Stimulated activated CD8-positive, alpha-beta memory T cell treated with anti-CD3 and anti-CD28 coated beads, Interleukin-12 subunit alpha, Interleukin-12 subunit beta, amount 100 ng/mL, for 24 hours (primary cell): ENCODE measurements at regions not wholly inside any gene's neighbourhood (a gene's known extent, or its start where the extent isn't known, plus 50 kb on each side); places are given as distances from the start of the nearest gene placed in this dataset.
"Not testable (repeated sequence)": the region's sequence is repeated elsewhere in the genome, so short reads cannot be mapped to it uniquely, and the experiment has no call there.

ENCODE experiments used
- DNase-seq: peaks from one replicate; pipeline ENCODE4 v3.0.0-alpha.2; 2020; ENCODE audit errors: extremely low read depth

DNA sequence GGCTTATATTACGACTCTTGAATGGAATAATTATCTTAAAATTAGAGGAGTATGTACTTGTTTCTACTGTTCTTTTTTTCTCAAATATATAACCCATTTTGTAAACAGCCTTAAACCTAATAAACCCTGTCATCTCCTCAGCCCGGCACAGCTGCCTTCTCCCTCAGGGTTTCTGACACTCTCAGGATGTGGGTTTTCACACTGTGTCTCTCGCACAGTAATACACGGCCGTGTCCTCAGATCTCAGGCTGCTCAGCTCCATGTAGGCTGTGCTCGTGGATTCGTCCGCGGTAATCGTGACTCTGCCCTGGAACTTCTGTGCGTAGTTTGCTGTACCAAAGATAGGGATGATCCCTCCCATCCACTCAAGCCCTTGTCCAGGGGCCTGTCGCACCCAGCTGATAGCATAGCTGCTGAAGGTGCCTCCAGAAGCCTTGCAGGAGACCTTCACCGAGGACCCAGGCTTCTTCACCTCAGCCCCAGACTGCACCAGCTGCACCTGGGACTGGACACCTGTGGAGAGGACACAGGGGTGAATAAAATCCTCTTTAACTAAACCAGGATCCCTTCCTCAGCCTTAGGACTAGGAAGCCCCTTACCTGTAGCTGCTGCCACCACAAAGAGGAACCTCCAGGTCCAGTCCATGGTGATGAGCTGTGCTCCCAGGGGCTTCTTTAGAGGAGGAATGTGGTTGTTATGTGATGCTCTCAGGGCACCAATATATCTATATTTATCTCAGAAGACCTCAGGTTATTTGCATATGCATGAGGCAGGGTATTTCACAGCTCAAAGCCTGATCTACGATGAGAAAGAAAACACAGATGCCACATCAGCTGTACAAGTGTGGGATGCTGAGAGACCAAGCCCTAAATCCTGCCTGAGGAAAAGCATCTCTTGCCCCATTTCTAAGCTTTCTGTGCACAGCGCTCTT, 1235.8 kb downstream of the TMEM121 start:
- not testable (repeated sequence) for DNase-seq

DNA sequence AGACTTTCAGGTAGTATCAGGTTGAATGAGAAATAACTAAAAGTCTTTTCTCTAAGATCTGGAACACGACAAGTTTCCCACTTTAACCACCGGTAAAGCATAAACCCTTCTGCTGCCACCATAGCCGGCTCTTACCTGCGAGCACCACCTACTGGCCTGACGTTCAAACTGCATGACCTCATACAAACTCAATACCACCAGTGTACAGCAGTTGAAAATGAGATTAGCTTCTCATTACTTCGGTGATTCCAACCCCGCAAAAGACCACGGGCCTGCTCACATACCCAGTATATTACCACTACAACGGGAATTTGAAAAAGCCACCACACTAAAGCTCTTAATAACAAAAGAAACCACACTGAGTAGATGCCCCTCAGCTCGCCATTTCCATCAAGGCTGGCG, 1238.6 kb downstream of the TMEM121 start:
- DNase-seq = not testable (repeated sequence)

DNA sequence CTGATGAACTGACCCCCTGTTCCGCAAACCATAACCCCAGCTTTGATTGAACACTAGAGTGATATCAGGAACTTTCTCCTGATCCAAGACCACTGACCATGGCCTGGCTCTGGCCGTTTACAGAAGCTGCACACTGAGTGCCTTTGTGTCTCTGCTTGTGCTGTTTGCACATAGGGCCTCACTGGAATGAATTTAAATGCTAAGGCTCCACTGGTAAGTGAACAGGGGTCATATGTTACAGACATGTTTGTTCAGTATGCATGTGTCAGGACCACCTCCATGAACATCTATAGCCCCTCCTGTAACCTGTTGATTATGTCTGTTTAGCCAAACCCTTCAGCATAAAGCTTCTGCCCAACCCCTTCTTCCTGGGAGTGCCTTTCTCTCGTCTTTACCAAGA, 1239.8 kb downstream of the TMEM121 start:
- DNase-seq = no peak

DNA sequence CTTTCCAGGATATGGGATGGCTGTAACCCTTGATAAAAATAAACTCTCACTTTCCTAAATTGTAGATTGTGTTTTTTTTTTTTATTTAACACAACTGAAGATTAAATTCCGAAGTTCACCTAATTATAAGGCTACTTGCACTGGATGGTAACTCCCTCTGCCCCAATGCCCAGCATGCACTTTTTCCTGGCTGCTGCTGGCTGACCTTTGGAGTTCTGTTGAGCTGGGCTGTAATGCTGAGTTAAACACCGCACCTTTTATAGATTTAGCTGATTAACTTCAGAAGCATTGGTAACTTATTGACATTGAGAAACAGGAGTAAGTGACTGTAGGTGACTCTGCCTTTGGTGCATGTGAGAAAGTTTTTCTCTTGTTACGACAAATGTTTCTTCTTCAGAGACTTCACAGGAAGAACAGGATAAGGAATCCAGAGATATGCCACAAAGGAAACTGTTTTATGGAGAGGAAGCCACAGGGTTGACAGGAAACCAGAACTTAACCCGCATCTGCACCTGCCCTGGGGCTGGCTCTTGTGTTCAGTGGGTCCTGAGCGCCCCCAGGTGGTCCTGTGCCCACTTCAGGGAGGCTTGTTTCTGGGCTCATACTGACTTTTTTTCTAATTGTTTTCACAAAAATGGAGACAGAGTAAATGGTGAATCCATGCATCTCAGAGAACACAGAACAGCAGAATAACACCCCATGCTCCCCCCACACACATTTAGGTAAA, 1240.3 kb downstream of the TMEM121 start:
- not testable (repeated sequence) for DNase-seq

DNA sequence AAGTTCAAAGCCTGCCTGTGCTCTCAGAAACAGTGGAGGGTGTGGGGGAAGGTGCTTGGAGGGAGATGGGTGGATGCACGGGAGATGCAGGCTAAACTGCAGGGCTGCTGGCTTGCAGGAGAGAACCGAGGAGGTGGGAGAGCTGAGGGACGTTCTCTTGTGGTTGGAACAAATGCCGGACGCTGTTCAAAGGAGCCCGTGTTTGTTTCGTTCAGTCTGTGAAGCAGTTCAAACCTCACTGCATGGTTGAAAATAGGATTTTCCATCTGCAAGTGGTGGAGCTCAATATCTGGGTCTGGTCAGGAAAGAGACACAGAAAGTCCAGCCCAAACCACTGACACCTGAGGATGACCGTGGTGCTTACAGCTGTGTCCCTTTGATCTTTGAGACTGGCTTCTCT, 1241.8 kb downstream of the TMEM121 start:
- DNase-seq = not testable (repeated sequence)

DNA sequence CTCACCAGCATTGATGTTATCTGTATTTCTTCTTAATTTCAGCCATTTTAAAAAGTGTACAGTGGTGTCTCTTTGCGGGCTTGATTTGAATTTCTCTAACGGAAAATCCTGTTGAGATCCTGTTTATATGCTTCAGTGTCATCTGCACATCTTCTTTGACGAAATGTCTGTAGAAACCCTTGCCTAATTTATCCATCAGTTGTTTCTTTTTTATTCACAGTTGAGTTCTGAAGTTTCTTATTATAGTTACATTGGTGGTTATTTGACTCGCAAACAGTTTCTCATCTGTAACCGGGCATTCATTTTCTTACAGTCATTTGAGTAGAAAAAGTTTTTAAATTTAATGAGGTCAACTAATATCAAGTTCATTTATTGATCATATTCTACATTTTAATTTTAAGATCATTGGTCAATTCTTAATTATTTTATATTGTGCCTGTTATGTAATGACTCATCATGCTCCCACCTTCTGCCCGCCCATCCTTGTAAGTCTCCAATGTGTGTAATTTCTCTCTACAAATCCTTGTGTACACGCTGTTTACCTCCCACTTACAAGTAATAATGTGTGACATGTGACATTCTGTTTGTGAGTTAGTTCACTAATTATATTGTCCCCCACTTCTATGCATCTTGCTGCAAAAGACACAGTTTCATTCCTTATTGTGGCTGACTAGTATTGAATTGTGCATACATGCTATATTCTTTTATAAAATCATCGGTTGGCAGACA, 1242.8 kb downstream of the TMEM121 start:
- DNase-seq = not testable (repeated sequence)

DNA sequence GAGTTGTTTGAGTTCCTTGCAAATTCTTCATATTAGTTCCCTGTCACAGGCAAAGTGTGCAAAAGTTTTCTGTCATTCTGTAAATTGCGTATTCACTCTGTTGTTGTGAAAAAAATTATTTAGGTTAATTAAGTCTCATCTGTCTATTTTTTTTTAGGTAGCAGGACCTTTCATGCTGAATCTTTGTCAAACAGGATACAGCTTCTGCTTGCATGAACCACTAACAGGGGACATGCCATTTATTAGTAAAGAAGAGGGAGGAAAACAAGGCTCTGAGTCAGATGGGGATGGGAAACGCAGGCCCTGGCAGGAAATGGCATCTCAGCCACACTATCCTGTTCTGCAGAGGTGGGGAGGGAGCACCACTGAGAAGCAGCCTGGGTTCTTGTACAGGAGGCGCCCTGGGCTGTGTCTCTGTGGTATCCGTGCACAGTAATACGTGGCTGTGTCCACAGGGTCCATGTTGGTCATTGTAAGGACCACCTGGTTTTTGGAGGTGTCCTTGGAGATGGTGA, 1243.8 kb downstream of the TMEM121 start:
- not testable (repeated sequence) for DNase-seq

DNA sequence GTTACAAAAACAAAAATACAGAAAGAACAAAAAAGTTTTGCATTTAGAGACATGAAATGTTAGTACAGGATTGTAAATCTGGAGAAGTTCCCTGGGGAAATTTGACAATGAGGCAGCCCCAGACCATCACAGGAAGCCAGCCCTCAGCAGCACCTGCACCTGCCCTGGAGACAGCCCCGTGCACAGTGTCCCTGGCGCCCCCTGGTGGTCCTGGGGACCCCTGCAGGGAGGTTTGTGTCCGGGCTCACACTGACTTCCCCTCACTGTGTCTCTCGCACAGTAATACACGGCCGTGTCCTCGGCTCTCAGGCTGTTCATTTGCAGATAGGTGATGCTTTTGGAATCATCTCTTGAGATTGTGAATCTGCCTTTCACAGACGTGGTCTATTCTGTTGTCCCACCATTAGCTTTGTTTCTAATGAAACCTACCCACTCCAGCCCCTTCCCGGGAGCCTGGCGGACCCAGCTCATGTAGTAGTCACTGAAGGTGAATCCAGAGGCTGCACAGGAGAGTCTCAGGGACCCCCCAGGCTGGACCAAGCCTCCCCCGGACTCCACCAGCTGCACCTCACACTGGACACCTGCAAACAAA, 1248.6 kb downstream of the TMEM121 start:
- peak; percentile 49 for DNase-seq

DNA sequence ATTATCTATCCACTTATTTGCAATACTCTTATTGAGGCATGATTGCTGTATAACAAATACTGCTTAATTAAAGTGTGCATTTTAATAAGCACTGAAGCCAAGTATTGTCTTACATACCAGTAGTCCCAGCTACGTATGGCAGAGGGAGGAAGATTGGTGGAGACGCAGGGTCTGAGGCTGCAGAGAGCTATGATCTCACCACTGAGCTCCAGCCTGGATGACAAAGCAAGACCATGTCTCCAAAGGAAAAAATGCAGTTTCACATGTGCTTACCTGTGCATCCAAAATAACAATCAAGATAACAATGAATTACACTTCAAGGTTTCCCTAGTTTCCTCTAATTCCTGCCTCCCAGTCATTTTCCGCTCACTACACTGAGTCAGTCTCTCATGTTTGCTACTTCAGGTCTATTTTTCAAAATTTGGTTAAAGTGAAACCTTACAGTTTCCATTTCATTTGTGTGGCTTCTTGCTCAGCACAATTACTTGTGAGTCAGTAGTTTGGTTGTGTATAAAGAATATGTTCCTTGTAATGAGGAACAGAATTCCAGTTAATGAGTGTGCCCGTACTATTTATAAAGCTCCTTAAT, 1250.1 kb downstream of the TMEM121 start:
- no peak for DNase-seq

DNA sequence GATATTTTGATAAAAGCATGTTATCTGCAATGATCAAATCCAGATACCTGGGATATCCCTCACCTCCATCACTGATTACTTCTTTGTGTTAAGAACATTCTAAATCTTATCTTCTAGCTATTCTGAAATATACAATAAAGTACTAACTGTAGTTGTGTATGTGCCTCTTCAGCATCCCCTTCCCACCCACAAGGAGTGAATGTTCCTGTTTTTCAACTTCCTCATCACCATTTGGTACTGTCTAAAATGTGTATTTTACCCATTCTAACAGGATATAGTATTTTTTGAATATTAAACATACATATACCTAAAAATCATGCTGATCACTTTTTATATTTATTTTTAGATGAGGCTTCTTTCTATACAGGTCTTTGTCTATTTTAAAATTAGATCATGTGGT, 1252.6 kb downstream of the TMEM121 start:
- no peak for DNase-seq

DNA sequence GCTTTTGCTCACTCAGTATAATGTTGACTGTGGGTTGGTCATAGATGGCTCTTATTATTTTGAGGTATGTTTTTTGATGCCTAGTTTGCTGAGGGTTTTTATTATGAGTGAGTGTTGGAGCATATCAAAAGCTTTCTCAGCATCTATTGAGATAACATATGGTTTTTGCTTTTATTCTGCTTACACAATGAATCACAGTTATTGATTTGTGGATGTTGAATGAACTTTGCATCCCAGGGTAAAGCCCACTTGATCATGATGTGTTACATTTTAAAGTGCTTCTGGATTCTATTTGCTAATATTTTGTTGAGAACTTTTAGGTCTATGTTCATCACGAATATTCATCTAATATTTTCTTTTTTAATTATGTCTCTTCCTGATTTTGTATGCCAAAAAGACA, 1260.3 kb downstream of the TMEM121 start:
- DNase-seq = no peak

DNA sequence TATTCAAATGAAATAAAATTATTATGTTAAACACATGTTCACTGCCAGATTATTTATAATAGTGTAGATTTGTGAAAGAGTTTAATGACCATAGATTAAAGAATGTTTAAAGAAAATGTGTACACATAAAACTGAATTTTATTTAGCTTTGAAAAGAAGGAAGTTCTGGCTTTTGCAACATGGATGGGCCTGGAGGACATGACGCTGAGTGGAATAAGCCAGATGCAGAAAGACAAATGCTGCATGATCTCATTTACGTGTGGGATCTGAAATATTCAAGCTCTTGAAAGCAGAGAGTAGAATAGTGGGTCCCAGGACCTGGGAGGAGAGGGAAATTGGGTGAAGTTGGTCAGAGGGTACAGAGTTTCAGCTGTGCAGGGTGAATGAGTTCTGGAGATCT, 1261.2 kb downstream of the TMEM121 start:
- DNase-seq = no peak

DNA sequence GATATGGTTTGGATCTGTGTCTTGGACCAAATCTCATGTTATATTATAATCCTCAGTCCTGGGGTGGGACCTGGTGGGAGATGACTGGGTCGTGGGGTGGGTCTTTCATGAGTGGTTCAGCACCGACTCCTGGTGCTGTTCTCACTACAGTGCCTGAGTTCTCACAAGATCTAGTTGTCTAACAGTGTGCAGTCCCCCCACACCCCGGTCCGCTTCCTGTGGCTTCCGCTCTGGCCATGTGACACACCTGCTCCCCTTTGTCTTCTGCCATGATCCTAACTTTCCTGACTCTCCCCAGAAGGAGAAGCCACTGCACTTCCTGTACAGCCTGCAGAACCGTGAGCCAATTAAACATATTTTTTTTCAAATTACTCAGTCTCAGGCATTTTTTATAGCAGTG, 1262.2 kb downstream of the TMEM121 start:
- no peak for DNase-seq

DNA sequence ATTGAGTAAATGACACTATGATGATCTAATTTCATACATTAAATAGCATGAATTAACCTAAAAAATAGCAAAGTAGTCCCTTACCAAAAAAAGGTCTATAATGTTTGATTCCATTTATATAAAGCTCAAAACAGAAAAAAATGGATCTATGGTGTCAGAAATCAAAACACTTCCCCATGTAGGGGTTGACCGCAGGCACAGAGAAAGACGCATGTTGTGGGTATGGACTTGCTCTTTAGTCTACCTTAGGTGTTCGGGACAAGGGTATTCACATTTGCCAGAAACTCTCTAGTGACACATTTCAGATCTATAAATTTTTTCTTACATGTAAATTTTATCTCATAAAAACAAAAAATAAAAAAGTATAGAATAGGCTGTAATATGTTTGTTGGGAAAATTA, 1262.9 kb downstream of the TMEM121 start:
- DNase-seq = no peak

DNA sequence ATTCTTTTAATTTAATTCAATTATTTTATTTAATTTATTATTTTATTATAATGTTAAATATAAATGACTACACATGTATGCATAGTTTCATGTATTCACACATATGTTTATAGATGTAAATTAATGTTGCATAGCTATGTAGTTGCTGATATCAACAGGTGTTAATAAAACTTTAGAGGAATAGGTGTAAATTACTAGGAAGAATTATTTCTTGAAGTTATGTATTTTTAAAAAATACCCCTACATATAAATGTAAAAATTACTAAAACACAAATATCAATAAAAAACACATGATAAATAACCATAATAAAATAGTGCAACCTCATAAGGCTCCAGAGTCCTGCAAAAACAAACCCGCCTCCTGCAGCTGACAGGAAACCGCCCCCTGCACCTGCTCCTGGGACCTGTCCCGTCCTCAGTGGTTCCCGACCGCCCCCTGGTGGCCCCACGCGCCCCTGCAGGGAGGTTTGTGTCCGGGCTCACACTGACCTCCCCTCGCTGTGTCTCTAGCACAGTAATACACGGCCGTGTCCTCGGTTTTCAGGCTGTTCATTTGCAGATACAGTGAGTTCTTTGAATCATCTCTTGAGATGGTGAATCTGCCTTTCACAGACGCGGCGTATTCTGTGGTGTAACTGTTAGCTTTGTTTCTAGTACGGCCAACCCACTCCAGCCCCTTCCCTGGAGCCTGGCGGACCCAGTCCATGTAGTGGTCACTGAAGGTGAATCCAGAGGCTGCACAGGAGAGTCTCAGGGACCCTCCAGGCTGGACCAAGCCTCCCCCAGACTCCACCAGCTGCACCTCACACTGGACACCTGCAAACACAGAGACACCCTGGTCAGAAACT, 1264.0 kb downstream of the TMEM121 start:
- peak; percentile 57 for DNase-seq

DNA sequence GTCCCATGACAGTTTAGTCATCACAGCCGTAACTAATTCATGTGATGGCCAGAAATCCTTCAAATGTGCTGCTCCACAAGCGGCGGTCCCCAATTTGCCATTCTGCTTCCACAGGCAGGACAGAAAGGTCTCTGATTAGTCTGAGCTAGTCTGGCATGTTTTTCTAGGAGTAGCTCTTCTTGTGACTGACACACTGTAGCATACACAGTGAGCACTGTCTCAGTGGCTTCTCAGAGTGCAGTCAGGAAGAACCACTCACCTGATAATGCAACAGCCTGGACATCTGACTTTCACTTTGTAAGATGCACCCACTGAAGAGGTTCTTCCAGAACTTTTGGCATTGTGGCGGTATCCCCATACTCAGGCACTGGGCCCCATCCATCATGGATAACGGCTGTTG, 1266.2 kb downstream of the TMEM121 start:
- no peak for DNase-seq

DNA sequence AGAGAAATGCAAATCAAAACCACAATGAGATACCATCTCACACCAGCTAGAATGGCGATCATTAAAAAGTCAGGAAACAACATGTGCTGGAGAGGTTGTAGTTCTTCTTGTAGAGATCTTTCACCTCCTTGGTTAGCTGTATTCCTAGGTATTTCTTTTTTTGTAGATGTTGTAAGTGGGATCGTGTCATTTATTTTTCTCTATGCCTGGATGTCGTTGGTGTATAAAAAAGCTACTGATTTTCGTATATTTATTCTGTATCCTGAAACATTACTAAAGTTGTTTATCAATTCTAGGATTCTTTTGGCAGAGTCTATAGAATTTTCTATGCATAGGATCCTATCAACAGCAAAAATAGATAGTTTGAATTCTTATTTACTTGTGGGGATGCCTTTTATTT, 1271.8 kb downstream of the TMEM121 start:
- DNase-seq = not testable (repeated sequence)

DNA sequence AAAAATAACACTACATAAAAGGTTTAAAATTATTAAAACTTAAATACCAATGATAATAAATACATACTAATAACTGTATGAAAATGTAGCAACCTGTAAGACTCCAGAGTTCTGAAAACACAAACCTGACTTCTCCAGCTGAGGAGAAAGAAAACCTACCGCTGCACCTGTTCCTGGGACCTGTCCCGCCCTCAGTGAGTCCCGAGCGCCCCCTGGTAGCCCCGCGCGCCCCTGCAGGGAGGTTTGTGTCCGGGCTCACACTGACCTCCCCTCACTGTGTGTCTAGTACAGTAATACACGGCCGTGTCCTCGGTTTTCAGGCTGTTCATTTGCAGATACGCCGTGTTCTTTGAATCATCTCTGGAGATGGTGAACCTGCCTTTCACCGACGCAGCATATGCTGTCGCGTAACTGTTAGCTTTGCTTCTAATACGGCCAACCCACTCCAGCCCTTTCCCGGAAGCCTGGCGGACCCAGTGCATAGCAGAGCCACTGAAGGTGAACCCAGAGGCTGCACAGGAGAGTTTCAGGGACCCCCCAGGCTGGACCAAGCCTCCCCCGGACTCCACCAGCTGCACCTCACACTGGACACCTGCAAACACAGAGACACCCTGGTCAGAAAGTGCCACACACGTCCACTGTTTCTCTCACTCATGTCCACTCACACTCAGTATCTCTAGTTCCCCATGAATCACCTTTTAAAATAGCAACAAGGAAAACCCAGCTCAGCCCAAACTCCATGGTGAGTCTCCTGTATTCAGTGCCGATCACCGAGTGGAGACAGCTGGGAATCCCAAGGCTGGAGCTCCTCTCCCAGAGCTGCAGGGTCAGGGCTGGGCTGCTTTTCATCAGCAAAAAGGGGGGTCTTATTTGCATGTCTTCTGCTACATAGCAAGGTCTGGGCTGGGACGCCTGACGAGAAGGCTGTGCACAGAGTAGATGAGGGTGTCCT, 1276.3 kb downstream of the TMEM121 start:
- no peak for DNase-seq

DNA sequence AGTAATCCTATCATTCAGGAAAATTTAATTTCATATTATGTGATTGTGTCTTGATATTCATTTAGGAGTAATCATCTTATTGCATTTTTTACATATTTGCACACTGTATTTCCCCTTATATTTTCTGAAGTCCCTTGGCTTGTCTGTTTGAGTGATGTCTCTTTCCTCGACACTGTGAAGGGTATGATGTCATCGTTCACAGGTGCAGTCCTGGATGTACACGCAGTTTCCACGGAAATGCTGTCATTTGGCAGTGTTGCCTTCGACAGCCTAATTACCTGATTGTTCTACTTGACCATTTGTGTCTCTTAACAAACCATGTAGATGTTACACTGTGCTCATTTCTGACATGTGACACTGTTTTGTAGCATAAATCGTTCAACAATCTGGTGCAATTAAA, 1277.0 kb downstream of the TMEM121 start:
- no peak for DNase-seq
